GM21737 (cell line): ENCODE measurements at regions not wholly inside any gene's neighbourhood (a gene's known extent, or its start where the extent isn't known, plus 50 kb on each side); places are given as distances from the start of the nearest gene placed in this dataset.
"Not testable (repeated sequence)": the region's sequence is repeated elsewhere in the genome, so short reads cannot be mapped to it uniquely, and the experiment has no call there.

Experiments used
- ATAC-seq: cut with Tn5 transposase; IDR thresholded peaks from one replicate; pipeline ENCODE4 v1.9.1; 2021; ENCODE audit warnings: mild to moderate bottlenecking, moderate library complexity; ENCODE audit not compliant: unreplicated experiment

- ATAC-seq = not testable (repeated sequence)
Measured at GRCh38 chr22:19660583-19660982, 53.7 kb upstream of the SEPTIN5 start.

GRCh38 chr22:19661156-19661555, 53.1 kb upstream of the SEPTIN5 start:
- ATAC-seq = no peak

- not testable (repeated sequence) for ATAC-seq
Measured at GRCh38 chr22:19662049-19662684, 52.1 kb upstream of the SEPTIN5 start.

GRCh38 chr22:19663286-19663815, 51.0 kb upstream of the SEPTIN5 start:
- no peak for ATAC-seq

GRCh38 chr22:19663821-19664355, 50.4 kb upstream of the SEPTIN5 start:
- no peak for ATAC-seq

- ATAC-seq = no peak
Measured at GRCh38 chr22:19664406-19664805, 49.9 kb upstream of the SEPTIN5 start.
